Aorta (tissue), 5 donors: ENCODE measurements at regions not wholly inside any gene's neighbourhood (a gene's known extent, or its start where the extent isn't known, plus 50 kb on each side); places are given as distances from the start of the nearest gene placed in this dataset.

ENCODE experiments used
- ATAC-seq: fragments of 200-7000 bp; cut with Tn5 transposase; one replicate; pipeline ENCODE4 v1.9.1; 2022; ENCODE audit warnings: moderate library complexity; ENCODE audit not compliant: low FRiP score
- DNase-seq, 2 donors: peaks; one replicate each; pipeline ENCODE4 v3.0.0-alpha.2; 2020
- H3K27ac ChIP-seq, 2 donors: one replicate each; pipeline ENCODE4 v1.5.1; 2013; ENCODE audit warnings: low read length in 2 of 2, mild to moderate bottlenecking in 2 of 2, moderate library complexity in 2 of 2, control low read depth in 1 of 2, inconsistent platforms in 1 of 2, low read depth in 1 of 2
- H3K27me3 ChIP-seq, 2 donors: one replicate each; pipeline ENCODE4 v1.6.1; 2013; ENCODE audit warnings: control low read depth in 1 of 2, low read length in 1 of 2, mild to moderate bottlenecking in 1 of 2, moderate library complexity in 1 of 2; ENCODE audit not compliant: insufficient read depth in 2 of 2, control insufficient read depth in 1 of 2
- H3K36me3 ChIP-seq, 2 donors: one replicate each; pipeline ENCODE4 v1.6.1; 2013; ENCODE audit warnings: control low read depth in 1 of 2, low read length in 1 of 2, mild to moderate bottlenecking in 1 of 2; ENCODE audit not compliant: insufficient read depth in 2 of 2, control insufficient read depth in 1 of 2
- H3K4me1 ChIP-seq, 2 donors: one replicate each; pipeline ENCODE4 v1.6.1; 2013; ENCODE audit warnings: low read length in 2 of 2, control low read depth in 1 of 2, mild to moderate bottlenecking in 1 of 2, moderate library complexity in 1 of 2; ENCODE audit not compliant: insufficient read depth in 2 of 2, control insufficient read depth in 1 of 2
- H3K4me3 ChIP-seq, 2 donors: one replicate each; pipeline ENCODE4 v1.5.1; 2013; ENCODE audit warnings: low read length in 2 of 2, control low read depth in 1 of 2, mild to moderate bottlenecking in 1 of 2
- H3K9me3 ChIP-seq: one replicate; pipeline ENCODE4 v1.6.1; 2013; ENCODE audit warnings: mild to moderate bottlenecking, low read length; ENCODE audit not compliant: control insufficient read depth
- WGBS, 2 donors: extraction: QIAGEN DNeasy Blood & Tissue Kit; methylation state at CpG; one replicate each; pipeline ENCODE4 v1.1.7; 2013; 5-methylcytosine and 5-hydroxymethylcytosine counted together
- intact Hi-C, 2 donors: fragments of 100-400 bp; cut with DNase I; formaldehyde crosslinking; loops; one replicate each; pipeline versions ENCODE4 v1.14.2 to v1.15.0; 2022
- donor health status: healthy with polysubstance abuse.
- donor health status: Bipolar disorder and iron deficiency.
- donor health status: DM: no; HTN: no; CAD: no.
- donor health status: DM: no; HTN: no; CAD: no.
- donor health status: DM: yes; HTN: yes; CAD: no.

GRCh38 chr4:175935016-175935661, 123.1 kb upstream of the GPM6A start:
- Histone ChIP-seq H3K27ac (no peak overlapping the region), H3K4me3 (no peak overlapping the region), H3K9me3 (no peaks in the 10 kb centered on the region), H3K36me3 (no peaks in the 10 kb centered on the region), H3K27me3 (no peaks in the 10 kb centered on the region), H3K4me1 (no peaks in the 10 kb centered on the region)
- no peak for ATAC-seq
- no peak for DNase-seq
- intact Hi-C loops: no loop called here

GRCh38 chr4:175944126-175944910, 121.3 kb upstream of the WDR17 start:
- intact Hi-C loops: loop anchor here in 1 of 2 donors (10.0 kb wide), 1 partner anchor 400 kb away; no protein-coding TSS in a partner anchor

GRCh38 chr4:175946472-175947116, 119.0 kb upstream of the WDR17 start:
- Histone ChIP-seq H3K27me3 (no peaks in the 10 kb centered on the region), H3K36me3 (no peaks in the 10 kb centered on the region), H3K4me1 (no peaks in the 10 kb centered on the region), H3K4me3 (no peak overlapping the region), H3K27ac (no peak overlapping the region), H3K9me3 (no peaks in the 10 kb centered on the region)
- intact Hi-C loops: loop anchor here in 1 of 2 donors (10.0 kb wide), 1 partner anchor 398 kb away; no protein-coding TSS in a partner anchor
- WGBS, 2 donors: 22% methylated on average over 6 of the region's 6 CpGs
- DNase-seq (no peak), ATAC-seq (no peak)

More at GRCh38 chr4:175944126-175944910, 121.3 kb upstream of the WDR17 start:
- H3K4me3 ChIP-seq: no peak overlapping the region
- no peak for ATAC-seq
- no peaks in the 10 kb centered on the region for H3K9me3 ChIP-seq
- H3K27ac ChIP-seq: no peak overlapping the region
- WGBS, 2 donors: 77 to 80% methylated on average over 10 of the region's 10 CpGs
- no peak for DNase-seq
- no peaks in the 10 kb centered on the region for H3K27me3 ChIP-seq
- no peaks in the 10 kb centered on the region for H3K4me1 ChIP-seq
- H3K36me3 ChIP-seq: no peaks in the 10 kb centered on the region

GRCh38 chr4:175947117-175947722, 118.4 kb upstream of the WDR17 start:
- 1 to 3% methylated on average over 4 of the region's 4 CpGs for WGBS, 2 donors
- Histone ChIP-seq H3K4me1 (no peaks in the 10 kb centered on the region), H3K27ac (no peak overlapping the region), H3K36me3 (no peaks in the 10 kb centered on the region), H3K27me3 (no peaks in the 10 kb centered on the region), H3K9me3 (no peaks in the 10 kb centered on the region), H3K4me3 (no peak overlapping the region)
- ATAC-seq: no peak
- DNase-seq: no peak
- intact Hi-C loops: loop anchor here in 1 of 2 donors (10.0 kb wide), 1 partner anchor 398 kb away; no protein-coding TSS in a partner anchor

- Histone ChIP-seq H3K4me3 (no peak overlapping the region), H3K27me3 (no peaks in the 10 kb centered on the region), H3K9me3 (no peaks in the 10 kb centered on the region), H3K36me3 (no peaks in the 10 kb centered on the region), H3K27ac (no peak overlapping the region), H3K4me1 (no peaks in the 10 kb centered on the region)
- ATAC-seq: no peak
- no peak for DNase-seq
- 11 to 19% methylated on average over 1 of the region's 1 CpG for WGBS, 2 donors
- intact Hi-C loops: no loop called here
These were observed 113.8 kb upstream of the WDR17 start for GRCh38 chr4:175951794-175952193.

- intact Hi-C loops: no loop called here
- 61 to 79% methylated on average over 2 of the region's 2 CpGs for WGBS, 2 donors
- no peak for ATAC-seq
- H3K9me3 ChIP-seq: no peaks in the 10 kb centered on the region
- H3K4me1 ChIP-seq: no peaks in the 10 kb centered on the region
- H3K4me3 ChIP-seq: no peak overlapping the region
- no peaks in the 10 kb centered on the region for H3K36me3 ChIP-seq
- no peaks in the 10 kb centered on the region for H3K27me3 ChIP-seq
- DNase-seq: no peak
- H3K27ac ChIP-seq: no peak overlapping the region
These were observed 112.5 kb upstream of the WDR17 start for GRCh38 chr4:175953116-175953515.

- ATAC-seq (no peak), DNase-seq (no peak)
- intact Hi-C loops: no loop called here
These were observed 111.6 kb upstream of the WDR17 start for GRCh38 chr4:175953960-175954521.

GRCh38 chr4:175954685-175955084, 111.0 kb upstream of the WDR17 start:
- DNase-seq (no peak), ATAC-seq (no peak)
- intact Hi-C loops: no loop called here

More at GRCh38 chr4:175953960-175954521, 111.6 kb upstream of the WDR17 start:
- 90 to 94% methylated on average over 5 of the region's 5 CpGs for WGBS, 2 donors
- no peak overlapping the region for H3K27ac ChIP-seq
- no peaks in the 10 kb centered on the region for H3K27me3 ChIP-seq
- no peaks in the 10 kb centered on the region for H3K9me3 ChIP-seq
- no peak overlapping the region for H3K4me3 ChIP-seq
- H3K36me3 ChIP-seq: no peaks in the 10 kb centered on the region
- no peaks in the 10 kb centered on the region for H3K4me1 ChIP-seq

More at GRCh38 chr4:175954685-175955084, 111.0 kb upstream of the WDR17 start:
- H3K36me3 ChIP-seq: no peaks in the 10 kb centered on the region
- H3K9me3 ChIP-seq: no peaks in the 10 kb centered on the region
- H3K27me3 ChIP-seq: no peaks in the 10 kb centered on the region
- no peak overlapping the region for H3K4me3 ChIP-seq
- H3K4me1 ChIP-seq: no peaks in the 10 kb centered on the region
- no peak overlapping the region for H3K27ac ChIP-seq
- WGBS, 2 donors: 70 to 80% methylated on average over 3 of the region's 3 CpGs
